HL-60/S4 treated with retinoic acid at 250 ng/mL for 4 days and 3 days (cell line): ENCODE measurements at regions not wholly inside any gene's neighbourhood (a gene's known extent, or its start where the extent isn't known, plus 50 kb on each side); places are given as distances from the start of the nearest gene placed in this dataset.
"Not testable (repeated sequence)": the region's sequence is repeated elsewhere in the genome, so short reads cannot be mapped to it uniquely, and the experiment has no call there.

Experiments
- in situ Hi-C: fragments of 300-500 bp; cut with MboI; formaldehyde crosslinking; loops from 2 replicates; pipeline ENCODE4 v1.7.0; 2022; ENCODE audit warnings: low sequenced_read_pairs

- in situ Hi-C loops, result no loop called here
These were observed 643.3 kb downstream of the SOCS6 start for GRCh38 chr18:70931942-70932814.

- in situ Hi-C loops, result no loop called here
These were observed 632.1 kb downstream of the SOCS6 start for GRCh38 chr18:70920840-70921374.

GRCh38 chr18:70907673-70908072 is 618.8 kb downstream of the SOCS6 start:
- in situ Hi-C loops, result no loop called here

GRCh38 chr18:70892381-70892780 is 603.5 kb downstream of the SOCS6 start:
- in situ Hi-C loops, result no loop called here

GRCh38 chr18:70870292-70870691 is 581.4 kb downstream of the SOCS6 start:
- in situ Hi-C loops, result no loop called here

GRCh38 chr18:70848329-70848728 is 559.5 kb downstream of the SOCS6 start:
- in situ Hi-C loops, result no loop called here

- in situ Hi-C loops, result no loop called here
These were observed 551.8 kb downstream of the SOCS6 start for GRCh38 chr18:70840649-70841048.

- in situ Hi-C loops, result no loop called here
These were observed 538.8 kb downstream of the SOCS6 start for GRCh38 chr18:70827632-70828031.

GRCh38 chr18:70826571-70826970 is 537.7 kb downstream of the SOCS6 start:
- in situ Hi-C loops, result no loop called here

GRCh38 chr18:70822691-70823090 is 533.8 kb downstream of the SOCS6 start:
- in situ Hi-C loops, result no loop called here

GRCh38 chr18:70822117-70822516 is 533.3 kb downstream of the SOCS6 start:
- in situ Hi-C loops, result no loop called here

- in situ Hi-C loops, result no loop called here
These were observed 519.7 kb downstream of the SOCS6 start for GRCh38 chr18:70808481-70809056.

- in situ Hi-C loops, result no loop called here
These were observed 493.1 kb downstream of the SOCS6 start for GRCh38 chr18:70781860-70782453.

- in situ Hi-C loops, result not testable (repeated sequence)
These were observed 477.4 kb downstream of the SOCS6 start for GRCh38 chr18:70766254-70766653.

GRCh38 chr18:70762812-70763211 is 474.0 kb downstream of the SOCS6 start:
- in situ Hi-C loops, result no loop called here

- in situ Hi-C loops, result no loop called here
These were observed 469.9 kb downstream of the SOCS6 start for GRCh38 chr18:70758780-70759179.

- in situ Hi-C loops, result no loop called here
These were observed 465.6 kb downstream of the SOCS6 start for GRCh38 chr18:70754486-70754885.

- in situ Hi-C loops, result no loop called here
These were observed 444.1 kb downstream of the SOCS6 start for GRCh38 chr18:70732916-70733315.

GRCh38 chr18:70732188-70732587 is 443.3 kb downstream of the SOCS6 start:
- in situ Hi-C loops, result no loop called here

GRCh38 chr18:70720607-70721006 is 431.8 kb downstream of the SOCS6 start:
- in situ Hi-C loops, result no loop called here

- in situ Hi-C loops, result no loop called here
These were observed 420.9 kb downstream of the SOCS6 start for GRCh38 chr18:70709720-70710119.

- in situ Hi-C loops, result no loop called here
These were observed 420.3 kb downstream of the SOCS6 start for GRCh38 chr18:70709144-70709543.
